ENCODE measurements at regions not wholly inside any gene's neighbourhood (a gene's known extent, or its start where the extent isn't known, plus 50 kb on each side); places are given as distances from the start of the nearest gene placed in this dataset.

DNA sequence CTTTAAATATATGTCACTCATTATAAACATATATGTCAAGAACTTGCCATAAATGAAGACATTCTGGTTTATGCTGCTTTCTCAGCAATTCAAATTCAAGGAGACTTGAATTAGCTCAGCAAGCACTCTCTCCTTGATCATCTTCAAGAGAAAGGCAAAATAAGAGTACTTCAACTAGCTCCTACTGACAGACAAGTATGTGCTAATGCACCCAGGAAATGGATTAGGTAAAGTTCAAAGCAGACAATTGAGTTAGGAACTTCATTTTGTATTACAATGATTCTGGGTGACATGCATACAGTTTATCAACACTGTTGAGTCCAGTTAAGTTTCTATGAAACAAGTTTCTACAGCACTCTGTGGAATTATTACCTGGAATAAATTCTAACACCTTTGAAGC is 455.9 kb upstream of the USP15 start:
- Mint-ChIP-seq H3K36me3 (no peaks in the 10 kb centered on the region), H3K4me3 (no peak overlapping the region), H3K9me3 (peaks cover 2 to 5% (median 5%) of the 10 kb centered on the region in 3 donors), H3K27me3 (no peaks in the 10 kb centered on the region), H3K27ac (no peak overlapping the region), H3K4me1 (no peaks in the 10 kb centered on the region)

GRCh38 chr12:61808856-61809255 is 451.3 kb upstream of the USP15 start:
- Mint-ChIP-seq H3K27ac (no peak overlapping the region), H3K27me3 (no peaks in the 10 kb centered on the region), H3K9me3 (peaks cover 0 to 21% (median 6%) of the 10 kb centered on the region in 3 donors), H3K4me3 (no peak overlapping the region), H3K36me3 (no peaks in the 10 kb centered on the region), H3K4me1 (no peaks in the 10 kb centered on the region)

GRCh38 chr12:61810486-61810885 is 449.7 kb upstream of the USP15 start:
- no peak overlapping the region for H3K27ac Mint-ChIP-seq
- H3K9me3 Mint-ChIP-seq = peaks cover 0 to 26% (median 6%) of the 10 kb centered on the region in 3 donors
- H3K36me3 Mint-ChIP-seq = no peaks in the 10 kb centered on the region
- no peak overlapping the region for H3K4me3 Mint-ChIP-seq
- no peaks in the 10 kb centered on the region for H3K4me1 Mint-ChIP-seq
- no peaks in the 10 kb centered on the region for H3K27me3 Mint-ChIP-seq

DNA sequence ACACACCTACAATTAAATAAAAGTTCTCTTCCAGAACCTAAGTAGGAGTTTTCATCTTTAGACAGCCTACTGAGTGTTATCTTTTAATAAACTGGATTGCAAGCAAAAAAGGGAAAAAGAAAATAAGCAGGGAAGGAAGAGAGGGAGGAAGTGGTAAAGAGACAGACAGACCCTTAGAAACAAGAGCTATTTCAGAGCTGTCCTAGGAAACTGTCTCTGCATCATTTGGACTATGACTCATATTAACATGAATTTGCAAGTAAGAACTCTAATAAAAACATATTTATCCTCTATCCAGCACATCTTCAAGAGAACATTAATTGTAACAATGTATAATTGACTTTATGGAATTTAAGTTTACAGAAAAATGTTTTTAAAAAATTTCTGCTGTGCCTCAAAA is 438.8 kb upstream of the USP15 start:
- H3K9me3 Mint-ChIP-seq = peaks cover 2 to 9% (median 2%) of the 10 kb centered on the region in 3 donors
- H3K36me3 Mint-ChIP-seq = no peaks in the 10 kb centered on the region
- H3K27ac Mint-ChIP-seq = no peak overlapping the region
- no peaks in the 10 kb centered on the region for H3K4me1 Mint-ChIP-seq
- H3K4me3 Mint-ChIP-seq = no peak overlapping the region
- no peaks in the 10 kb centered on the region for H3K27me3 Mint-ChIP-seq

DNA sequence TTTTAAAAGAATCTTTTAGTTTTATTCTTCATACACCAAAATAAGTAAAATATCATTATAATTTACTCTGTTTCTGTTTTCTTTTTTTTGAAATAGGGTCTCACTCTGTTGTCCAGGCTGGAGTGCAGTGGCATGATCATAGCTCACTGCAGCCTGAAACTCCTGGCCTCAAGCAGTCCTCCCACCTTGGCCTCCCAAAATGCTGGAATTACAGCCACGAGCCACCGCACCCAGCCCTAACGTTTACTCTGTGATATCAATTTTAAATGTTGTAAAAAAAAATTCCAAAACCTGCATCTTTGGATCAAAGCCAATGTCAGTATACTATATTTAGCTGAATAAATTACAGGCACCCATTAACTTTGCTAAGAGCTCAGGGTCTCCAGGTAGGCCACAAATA is 437.1 kb upstream of the USP15 start:
- H3K4me3 Mint-ChIP-seq = no peak overlapping the region
- no peak overlapping the region for H3K27ac Mint-ChIP-seq
- H3K27me3 Mint-ChIP-seq = peaks cover 1% of the 10 kb centered on the region
- H3K9me3 Mint-ChIP-seq = peaks cover 0 to 9% (median 2%) of the 10 kb centered on the region in 3 donors
- no peaks in the 10 kb centered on the region for H3K36me3 Mint-ChIP-seq
- H3K4me1 Mint-ChIP-seq = no peaks in the 10 kb centered on the region

DNA sequence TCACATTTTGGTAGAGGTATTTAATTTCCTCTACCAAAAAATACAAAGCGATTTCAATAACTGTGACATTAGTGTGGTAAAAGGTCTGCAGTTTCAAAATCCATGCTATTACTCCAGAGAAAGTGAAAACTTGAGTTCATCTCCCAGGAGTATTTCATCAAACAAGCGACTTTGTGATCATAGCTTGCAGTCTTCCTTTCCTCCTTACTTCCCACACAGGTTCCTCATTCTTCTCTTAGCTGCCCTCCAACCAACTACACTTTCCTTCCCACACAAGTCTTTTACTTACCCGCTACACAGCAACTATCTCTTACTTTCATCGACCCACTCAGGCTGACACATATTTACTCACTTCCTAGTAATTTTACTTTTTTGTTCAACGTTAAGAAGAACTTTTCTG is 413.4 kb upstream of the USP15 start:
- Mint-ChIP-seq H3K4me1 (no peaks in the 10 kb centered on the region), H3K9me3 (peaks cover 0 to 4% (median 0%) of the 10 kb centered on the region in 3 donors), H3K4me3 (no peak overlapping the region), H3K27ac (no peak overlapping the region), H3K27me3 (no peaks in the 10 kb centered on the region), H3K36me3 (no peaks in the 10 kb centered on the region)

GRCh38 chr12:61848893-61849292 is 411.3 kb upstream of the USP15 start:
- no peaks in the 10 kb centered on the region for H3K36me3 Mint-ChIP-seq
- H3K4me1 Mint-ChIP-seq = no peaks in the 10 kb centered on the region
- no peak overlapping the region for H3K4me3 Mint-ChIP-seq
- H3K9me3 Mint-ChIP-seq = peaks cover 0 to 4% (median 0%) of the 10 kb centered on the region in 3 donors
- H3K27ac Mint-ChIP-seq = no peak overlapping the region
- H3K27me3 Mint-ChIP-seq = no peaks in the 10 kb centered on the region

- Mint-ChIP-seq H3K36me3 (no peaks in the 10 kb centered on the region), H3K4me1 (no peaks in the 10 kb centered on the region), H3K9me3 (peaks cover 0 to 11% (median 3%) of the 10 kb centered on the region in 3 donors), H3K27ac (no peak overlapping the region), H3K27me3 (no peaks in the 10 kb centered on the region), H3K4me3 (no peak overlapping the region)
Measured at GRCh38 chr12:61853945-61854344, 406.3 kb upstream of the USP15 start.

GRCh38 chr12:61854902-61855301 is 405.3 kb upstream of the USP15 start:
- Mint-ChIP-seq H3K27ac (no peak overlapping the region), H3K36me3 (no peaks in the 10 kb centered on the region), H3K9me3 (peaks cover 0 to 11% (median 3%) of the 10 kb centered on the region in 3 donors), H3K27me3 (no peaks in the 10 kb centered on the region), H3K4me3 (no peak overlapping the region), H3K4me1 (no peaks in the 10 kb centered on the region)

DNA sequence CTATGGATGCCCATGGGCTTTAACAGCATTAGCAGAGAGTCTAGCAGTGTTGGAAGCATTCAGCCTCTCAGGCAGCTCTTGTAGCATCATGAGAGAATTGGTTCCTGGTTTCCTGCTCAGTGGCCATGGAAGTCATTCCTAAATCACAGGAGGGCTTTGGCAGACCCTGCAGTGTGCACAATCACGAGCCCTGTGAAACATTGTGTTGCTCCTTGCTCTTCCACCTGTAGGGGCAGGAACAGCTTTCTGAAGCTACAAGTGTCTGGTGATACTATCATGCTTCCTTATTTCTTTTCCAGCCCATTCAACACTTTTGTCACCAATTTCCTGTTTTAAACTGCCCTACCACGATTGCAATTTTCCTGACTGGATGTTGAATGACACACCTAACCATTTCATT is 402.2 kb upstream of the USP15 start:
- H3K27ac Mint-ChIP-seq = no peak overlapping the region

GRCh38 chr12:61860451-61860850 is 399.8 kb upstream of the USP15 start:
- Mint-ChIP-seq H3K4me1 (peaks cover 0 to 2% (median 0%) of the 10 kb centered on the region in 3 donors), H3K9me3 (peaks cover 0 to 4% (median 3%) of the 10 kb centered on the region in 3 donors), H3K36me3 (no peaks in the 10 kb centered on the region), H3K27me3 (no peaks in the 10 kb centered on the region), H3K27ac (no peak overlapping the region), H3K4me3 (no peak overlapping the region)

More for the DNA sequence above, 402.2 kb upstream of the USP15 start:
- Mint-ChIP-seq H3K27me3 (no peaks in the 10 kb centered on the region), H3K36me3 (no peaks in the 10 kb centered on the region), H3K9me3 (peaks cover 0 to 11% (median 3%) of the 10 kb centered on the region in 3 donors), H3K4me1 (peaks cover 0 to 2% (median 0%) of the 10 kb centered on the region in 3 donors), H3K4me3 (no peak overlapping the region)

- H3K4me1 Mint-ChIP-seq = peaks cover 0 to 2% (median 0%) of the 10 kb centered on the region in 3 donors
- H3K36me3 Mint-ChIP-seq = no peaks in the 10 kb centered on the region
- H3K27me3 Mint-ChIP-seq = no peaks in the 10 kb centered on the region
- peaks cover 0 to 4% (median 1%) of the 10 kb centered on the region in 3 donors for H3K9me3 Mint-ChIP-seq
- no peak overlapping the region for H3K27ac Mint-ChIP-seq
- H3K4me3 Mint-ChIP-seq = no peak overlapping the region
Measured at GRCh38 chr12:61862986-61863385, 397.2 kb upstream of the USP15 start.

DNA sequence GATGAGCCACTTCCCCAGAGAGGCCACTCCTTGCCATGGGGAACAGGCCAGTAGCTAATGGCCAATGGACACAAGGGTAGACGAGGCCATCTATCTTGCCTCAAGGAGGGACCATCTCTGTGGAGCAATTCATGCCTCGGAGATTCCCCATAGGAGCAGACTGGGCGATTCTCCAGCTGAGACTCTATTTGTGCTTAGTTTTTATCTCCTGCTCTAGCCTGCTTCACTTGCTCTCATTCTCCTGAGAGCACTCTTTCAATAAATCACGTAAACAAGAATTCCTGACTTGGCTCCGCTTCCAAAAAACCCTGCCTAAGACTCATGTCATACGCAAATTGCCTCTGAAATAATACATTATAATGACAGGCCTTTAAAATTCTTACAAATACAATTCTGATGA is 396.4 kb upstream of the USP15 start:
- peaks cover 0 to 4% (median 0%) of the 10 kb centered on the region in 3 donors for H3K9me3 Mint-ChIP-seq
- no peak overlapping the region for H3K27ac Mint-ChIP-seq

DNA sequence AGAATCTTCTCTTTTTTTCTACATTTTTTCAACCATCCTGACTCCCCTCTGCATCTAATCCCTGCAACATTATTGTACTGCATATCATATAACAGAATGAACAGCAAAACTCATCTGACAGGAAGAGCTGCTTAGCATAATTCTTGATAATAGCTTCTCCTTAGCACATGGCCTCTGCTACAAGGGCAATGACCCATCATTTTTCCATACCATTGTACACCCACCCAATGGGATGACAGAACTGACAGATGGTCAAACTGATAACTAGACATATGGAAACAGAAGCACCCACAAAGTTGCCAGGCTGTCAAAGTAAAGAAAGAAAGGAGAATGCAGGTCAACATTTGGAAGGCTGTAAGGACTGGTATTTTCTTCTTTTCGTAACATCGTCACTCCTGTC is 390.4 kb upstream of the USP15 start:
- no peaks in the 10 kb centered on the region for H3K27me3 Mint-ChIP-seq
- no peak overlapping the region for H3K4me3 Mint-ChIP-seq
- peaks cover 0 to 10% (median 0%) of the 10 kb centered on the region in 3 donors for H3K9me3 Mint-ChIP-seq
- no peak overlapping the region for H3K27ac Mint-ChIP-seq
- peaks cover 0 to 2% (median 0%) of the 10 kb centered on the region in 3 donors for H3K4me1 Mint-ChIP-seq
- no peaks in the 10 kb centered on the region for H3K36me3 Mint-ChIP-seq

More for the DNA sequence above, 396.4 kb upstream of the USP15 start:
- Mint-ChIP-seq H3K36me3 (no peaks in the 10 kb centered on the region), H3K4me3 (no peak overlapping the region), H3K27me3 (no peaks in the 10 kb centered on the region), H3K4me1 (peaks cover 0 to 2% (median 0%) of the 10 kb centered on the region in 3 donors)

- Mint-ChIP-seq H3K4me1 (peaks cover 0 to 2% (median 0%) of the 10 kb centered on the region in 3 donors), H3K27me3 (no peaks in the 10 kb centered on the region), H3K4me3 (no peak overlapping the region), H3K27ac (no peak overlapping the region), H3K36me3 (no peaks in the 10 kb centered on the region), H3K9me3 (peaks cover 0 to 5% (median 0%) of the 10 kb centered on the region in 3 donors)
Measured at GRCh38 chr12:61870658-61871484, 389.3 kb upstream of the USP15 start.

- Mint-ChIP-seq H3K27ac (no peak overlapping the region), H3K4me1 (peaks cover 0 to 2% (median 0%) of the 10 kb centered on the region in 3 donors), H3K36me3 (no peaks in the 10 kb centered on the region), H3K27me3 (no peaks in the 10 kb centered on the region), H3K9me3 (peaks cover 0 to 5% (median 2%) of the 10 kb centered on the region in 3 donors), H3K4me3 (peak overlapping the region in 1 of 4 donors; percentile 55)
Measured at GRCh38 chr12:61871485-61871810, 388.8 kb upstream of the USP15 start.
